ENCODE measurements at regions not wholly inside any gene's neighbourhood (a gene's known extent, or its start where the extent isn't known, plus 50 kb on each side); places are given as distances from the start of the nearest gene placed in this dataset.

DNA sequence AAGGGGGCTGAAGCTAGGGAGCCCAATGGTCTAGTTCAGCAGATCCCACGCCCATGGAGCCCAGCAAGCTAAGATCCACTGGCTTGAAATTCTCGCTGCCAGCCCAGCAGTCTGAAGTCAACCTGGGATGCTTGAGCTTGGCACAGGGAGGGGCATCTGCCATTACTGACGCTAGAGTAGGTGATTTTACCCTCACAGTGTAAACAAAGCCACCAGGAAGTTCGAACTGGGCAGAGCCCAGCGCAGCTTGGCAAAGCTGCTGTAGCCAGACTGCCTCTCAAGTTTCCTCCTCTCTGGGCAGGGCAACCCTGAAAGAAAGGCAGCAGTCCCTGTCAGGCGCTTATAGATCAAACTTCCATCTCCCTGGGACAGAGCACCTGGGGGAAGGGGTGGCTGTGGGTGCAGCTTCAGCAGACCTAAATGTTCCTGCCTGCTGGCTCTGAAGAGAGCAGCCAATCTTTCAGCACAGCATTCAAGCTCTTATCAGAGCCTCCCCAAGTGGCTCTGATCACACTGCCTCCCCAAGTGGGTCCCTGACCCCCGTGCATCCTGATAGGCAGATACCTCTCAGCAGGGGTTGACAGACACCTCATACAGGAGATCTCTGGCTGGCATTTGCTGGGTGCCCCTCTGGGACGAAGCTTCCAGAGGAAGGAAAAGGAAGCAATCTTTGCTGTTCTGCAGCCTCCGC lies 167.8 kb downstream of the CCDC71L start:
- Histone ChIP-seq H3K9ac (no peak overlapping the region), H2AFZ (ENCODE audit: low read depth) (no peak overlapping the region), H3K4me2 (no peak overlapping the region), H3K36me3 (ENCODE audit: insufficient read depth) (no peaks in the 10 kb centered on the region), H3K4me1 (ENCODE audit: low read depth, poor library complexity, severe bottlenecking) (no peaks in the 10 kb centered on the region), H3K4me3 (IDR thresholded peaks at IDR 0.05; ENCODE audit: insufficient read depth, low read depth, low read length) (no peak overlapping the region), H4K20me1 (ENCODE audit: insufficient read depth) (no peaks in the 10 kb centered on the region), H3K27ac (no peak overlapping the region), H3K27me3 (ENCODE audit: insufficient read depth, low read depth) (no peaks in the 10 kb centered on the region), H3K79me2 (ENCODE audit: insufficient read depth, low read depth) (no peaks in the 10 kb centered on the region)
- TF ChIP-seq, protein P1, sequence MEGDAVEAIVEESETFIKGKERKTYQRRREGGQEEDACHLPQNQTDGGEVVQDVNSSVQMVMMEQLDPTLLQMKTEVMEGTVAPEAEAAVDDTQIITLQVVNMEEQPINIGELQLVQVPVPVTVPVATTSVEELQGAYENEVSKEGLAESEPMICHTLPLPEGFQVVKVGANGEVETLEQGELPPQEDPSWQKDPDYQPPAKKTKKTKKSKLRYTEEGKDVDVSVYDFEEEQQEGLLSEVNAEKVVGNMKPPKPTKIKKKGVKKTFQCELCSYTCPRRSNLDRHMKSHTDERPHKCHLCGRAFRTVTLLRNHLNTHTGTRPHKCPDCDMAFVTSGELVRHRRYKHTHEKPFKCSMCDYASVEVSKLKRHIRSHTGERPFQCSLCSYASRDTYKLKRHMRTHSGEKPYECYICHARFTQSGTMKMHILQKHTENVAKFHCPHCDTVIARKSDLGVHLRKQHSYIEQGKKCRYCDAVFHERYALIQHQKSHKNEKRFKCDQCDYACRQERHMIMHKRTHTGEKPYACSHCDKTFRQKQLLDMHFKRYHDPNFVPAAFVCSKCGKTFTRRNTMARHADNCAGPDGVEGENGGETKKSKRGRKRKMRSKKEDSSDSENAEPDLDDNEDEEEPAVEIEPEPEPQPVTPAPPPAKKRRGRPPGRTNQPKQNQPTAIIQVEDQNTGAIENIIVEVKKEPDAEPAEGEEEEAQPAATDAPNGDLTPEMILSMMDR (conservative IDR thresholded peaks at IDR 0.05; ENCODE audit: low read depth, low read length), result no peak

DNA sequence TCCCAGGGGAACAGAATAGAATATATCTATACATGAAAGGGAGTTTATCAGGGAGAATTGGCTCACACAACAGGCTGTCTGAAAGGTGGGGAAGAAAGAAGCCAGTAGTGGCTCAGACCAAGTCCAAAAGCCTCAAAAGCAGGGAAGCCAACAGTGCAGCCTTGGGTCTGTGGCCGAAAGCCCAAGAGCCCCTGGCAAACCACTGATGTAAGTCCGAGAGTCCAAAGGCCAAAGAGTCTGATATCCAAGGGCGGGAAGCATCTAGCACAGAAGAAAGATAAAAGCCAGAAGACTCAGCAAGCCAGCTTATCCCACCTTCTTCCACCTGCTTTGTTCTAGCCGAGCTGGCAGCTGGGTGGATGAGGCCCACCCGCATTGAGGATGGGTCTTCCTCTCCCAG lies 172.5 kb downstream of the CCDC71L start:
- Histone ChIP-seq H3K4me2 (no peak overlapping the region), H3K4me1 (ENCODE audit: low read depth, poor library complexity, severe bottlenecking) (no peaks in the 10 kb centered on the region), H3K27me3 (ENCODE audit: insufficient read depth, low read depth) (no peaks in the 10 kb centered on the region), H2AFZ (ENCODE audit: low read depth) (no peak overlapping the region), H4K20me1 (ENCODE audit: insufficient read depth) (no peaks in the 10 kb centered on the region), H3K4me3 (IDR thresholded peaks at IDR 0.05; ENCODE audit: insufficient read depth, low read depth, low read length) (no peak overlapping the region), H3K79me2 (ENCODE audit: insufficient read depth, low read depth) (no peaks in the 10 kb centered on the region), H3K36me3 (ENCODE audit: insufficient read depth) (no peaks in the 10 kb centered on the region), H3K9ac (no peak overlapping the region), H3K27ac (no peak overlapping the region)
- TF ChIP-seq, protein P1 (conservative IDR thresholded peaks at IDR 0.05; ENCODE audit: low read depth, low read length), result no peak

DNA sequence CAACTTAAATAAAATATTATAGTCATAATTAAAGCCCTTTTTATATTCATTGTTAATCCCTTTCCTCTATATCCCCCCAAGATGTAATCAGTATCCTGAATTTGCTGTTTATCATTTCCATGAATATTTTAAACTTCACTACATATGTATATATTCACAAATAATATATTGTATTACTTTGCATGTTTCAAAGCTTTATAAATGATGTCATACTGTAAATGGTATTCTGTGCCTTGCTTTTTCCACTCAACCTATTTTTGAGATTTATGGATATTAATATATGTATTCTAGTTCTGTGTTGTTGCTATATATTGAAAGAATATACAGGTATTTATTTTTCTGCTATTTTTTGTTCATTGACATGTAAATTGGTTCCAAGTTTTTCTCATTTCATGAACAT lies 173.1 kb downstream of the CCDC71L start:
- H3K4me3 ChIP-seq (IDR thresholded peaks at IDR 0.05; ENCODE audit: insufficient read depth, low read depth, low read length), result no peak overlapping the region
- H3K4me1 ChIP-seq (ENCODE audit: low read depth, poor library complexity, severe bottlenecking), result no peaks in the 10 kb centered on the region
- no peak overlapping the region for H3K4me2 ChIP-seq
- no peak overlapping the region for H3K27ac ChIP-seq
- H3K36me3 ChIP-seq (ENCODE audit: insufficient read depth), result no peaks in the 10 kb centered on the region
- no peaks in the 10 kb centered on the region for H4K20me1 ChIP-seq (ENCODE audit: insufficient read depth)
- no peak overlapping the region for H2AFZ ChIP-seq (ENCODE audit: low read depth)
- H3K9ac ChIP-seq, result no peak overlapping the region
- TF ChIP-seq, protein P1 (conservative IDR thresholded peaks at IDR 0.05; ENCODE audit: low read depth, low read length), result no peak
- H3K27me3 ChIP-seq (ENCODE audit: insufficient read depth, low read depth), result no peaks in the 10 kb centered on the region
- no peaks in the 10 kb centered on the region for H3K79me2 ChIP-seq (ENCODE audit: insufficient read depth, low read depth)

DNA sequence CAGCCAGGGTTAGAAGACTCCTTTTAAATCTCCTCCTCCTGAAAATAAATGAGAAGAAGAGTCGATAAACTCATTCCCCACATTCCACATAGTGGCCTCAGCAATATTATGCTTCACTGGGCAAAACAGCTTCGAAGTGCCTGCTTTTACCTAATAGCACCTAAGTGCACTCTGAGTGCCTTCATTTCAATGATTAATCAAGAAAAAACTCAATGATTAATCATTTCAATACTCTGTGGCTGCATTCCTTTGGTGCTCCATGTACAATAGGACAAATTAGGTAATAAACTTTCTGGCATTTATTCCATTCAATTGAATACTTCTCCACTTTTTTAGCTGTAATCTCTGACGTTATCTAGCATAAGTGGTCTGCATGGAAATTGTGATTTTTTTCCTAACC lies 174.6 kb downstream of the CCDC71L start:
- TF ChIP-seq, protein P1 (conservative IDR thresholded peaks at IDR 0.05; ENCODE audit: low read depth, low read length), result no peak
- Histone ChIP-seq H4K20me1 (ENCODE audit: insufficient read depth) (no peaks in the 10 kb centered on the region), H3K9ac (no peak overlapping the region), H3K4me3 (IDR thresholded peaks at IDR 0.05; ENCODE audit: insufficient read depth, low read depth, low read length) (no peak overlapping the region), H3K36me3 (ENCODE audit: insufficient read depth) (no peaks in the 10 kb centered on the region), H3K27me3 (ENCODE audit: insufficient read depth, low read depth) (no peaks in the 10 kb centered on the region), H3K4me1 (ENCODE audit: low read depth, poor library complexity, severe bottlenecking) (no peaks in the 10 kb centered on the region), H2AFZ (ENCODE audit: low read depth) (no peak overlapping the region), H3K27ac (no peak overlapping the region), H3K79me2 (ENCODE audit: insufficient read depth, low read depth) (no peaks in the 10 kb centered on the region), H3K4me2 (no peak overlapping the region)
